GM23248 (cell line): ENCODE measurements at regions not wholly inside any gene's neighbourhood (a gene's known extent, or its start where the extent isn't known, plus 50 kb on each side); places are given as distances from the start of the nearest gene placed in this dataset.

Experiments used
- DNase-seq: peaks from one replicate; pipeline ENCODE4 v3.0.0-alpha.2; 2015
- H2AFZ ChIP-seq: fragments of 200-600 bp; sonication (generic); 2 replicates; pipeline ENCODE4 v1.6.1; 2016; ENCODE audit warnings: antibody characterized with exemption
- H3F3A ChIP-seq: fragments of 200-600 bp; sonication (generic); 2 replicates; pipeline ENCODE4 v1.6.1; 2016; ENCODE audit warnings: mild to moderate bottlenecking, antibody characterized with exemption, mixed run types; ENCODE audit not compliant: insufficient read depth
- H3K27ac ChIP-seq: fragments of 200-600 bp; sonication (generic); 2 replicates; pipeline ENCODE4 v1.5.1; 2016; ENCODE audit warnings: mild to moderate bottlenecking
- H3K27me3 ChIP-seq: fragments of 200-600 bp; sonication (generic); replicated peaks from 2 replicates; pipeline ENCODE4 v1.6.1; 2016; ENCODE audit warnings: mild to moderate bottlenecking; ENCODE audit not compliant: insufficient read depth
- H3K36me3 ChIP-seq: fragments of 200-600 bp; sonication (generic); 2 replicates; pipeline ENCODE4 v1.6.1; 2016; ENCODE audit warnings: low read depth, mild to moderate bottlenecking
- H3K4me1 ChIP-seq: fragments of 200-600 bp; sonication (generic); 2 replicates; pipeline ENCODE4 v1.6.1; 2016; ENCODE audit warnings: mild to moderate bottlenecking; ENCODE audit not compliant: insufficient read depth
- H3K4me2 ChIP-seq: fragments of 200-600 bp; sonication (generic); one replicate; pipeline ENCODE4 v1.6.1; 2016; ENCODE audit warnings: mild to moderate bottlenecking; ENCODE audit not compliant: unreplicated experiment
- H3K4me3 ChIP-seq: fragments of 200-600 bp; sonication (generic); 2 replicates; pipeline ENCODE4 v1.5.1; 2016; ENCODE audit warnings: mild to moderate bottlenecking
- H3K79me2 ChIP-seq: fragments of 200-600 bp; sonication (generic); 2 replicates; pipeline ENCODE4 v1.6.1; 2016; ENCODE audit warnings: mild to moderate bottlenecking; ENCODE audit not compliant: insufficient read depth
- H3K9ac ChIP-seq: fragments of 200-600 bp; sonication (generic); 2 replicates; pipeline ENCODE4 v1.6.1; 2016; ENCODE audit warnings: mild to moderate bottlenecking
- H3K9me2 ChIP-seq: fragments of 200-600 bp; sonication (generic); 2 replicates; pipeline ENCODE4 v1.6.1; 2016; ENCODE audit warnings: mixed run types, mild to moderate bottlenecking, moderate library complexity; ENCODE audit not compliant: insufficient read depth
- H3K9me3 ChIP-seq: fragments of 200-600 bp; sonication (generic); one replicate; pipeline ENCODE4 v1.6.1; 2017; ENCODE audit warnings: low read depth
- H4K20me1 ChIP-seq: fragments of 200-600 bp; sonication (generic); 2 replicates; pipeline ENCODE4 v1.6.0; 2016; ENCODE audit not compliant: insufficient read depth
- EZH2 ChIP-seq: fragments of 200-600 bp; sonication (generic); IDR thresholded peaks from 2 replicates; pipeline ENCODE4 v1.6.1; 2018; ENCODE audit warnings: antibody characterized with exemption, mild to moderate bottlenecking; ENCODE audit not compliant: insufficient read depth, poor library complexity, severe bottlenecking
- EZH2phosphoT487 ChIP-seq: fragments of 200-600 bp; sonication (generic); IDR thresholded peaks from 2 replicates; pipeline ENCODE4 v1.6.1; 2018; ENCODE audit warnings: antibody characterized with exemption, moderate library complexity, mild to moderate bottlenecking, low read depth; ENCODE audit not compliant: insufficient read depth
- WGBS, 2 experiments: methylation state at CpG; one replicate each; pipeline ENCODE4 v1.1.6; 2015 to 2017; ENCODE audit warnings: low lambda C conversion rate in 2 of 2, low coverage in 1 of 2; ENCODE audit errors: missing lambda C conversion rate in 2 of 2; 5-methylcytosine and 5-hydroxymethylcytosine counted together
- in situ Hi-C: fragments of 300-500 bp; cut with MboI; formaldehyde crosslinking; loops from 2 replicates; pipeline ENCODE4 v1.15.0; 2020

- H2AFZ ChIP-seq = no peak overlapping the region
These were observed 462.9 kb upstream of the MARCKS start for GRCh38 chr6:113394216-113394615.

GRCh38 chr6:113394729-113395128, 462.4 kb upstream of the MARCKS start:
- no peak for DNase-seq
- Histone ChIP-seq H3F3A (no peaks in the 10 kb centered on the region), H2AFZ (no peak overlapping the region), H3K36me3 (no peaks in the 10 kb centered on the region), H3K9ac (no peak overlapping the region), H3K4me1 (peaks cover 7% of the 10 kb centered on the region; the same call in 1 of the 2 replicates), H3K79me2 (no peaks in the 10 kb centered on the region), H3K27me3 (no peaks in the 10 kb centered on the region), H4K20me1 (no peaks in the 10 kb centered on the region), H3K9me3 (no peaks in the 10 kb centered on the region), H3K9me2 (no peaks in the 10 kb centered on the region), H3K4me3 (no peak overlapping the region), H3K4me2 (no peak overlapping the region), H3K27ac (no peak overlapping the region)
- WGBS, 2 experiments = 92 to 96% methylated on average over 2 of the region's 2 CpGs
- TF ChIP-seq EZH2phosphoT487 = no peak
- in situ Hi-C loops = no loop called here

More at GRCh38 chr6:113394216-113394615, 462.9 kb upstream of the MARCKS start:
- no peaks in the 10 kb centered on the region for H3K36me3 ChIP-seq
- TF ChIP-seq EZH2phosphoT487 (no peak), EZH2 (no peak)
- no peaks in the 10 kb centered on the region for H3K9me3 ChIP-seq
- no peak overlapping the region for H3K4me3 ChIP-seq
- no peak for DNase-seq
- H3K27me3 ChIP-seq = no peaks in the 10 kb centered on the region
- no peak overlapping the region for H3K9ac ChIP-seq
- no peaks in the 10 kb centered on the region for H4K20me1 ChIP-seq
- H3K27ac ChIP-seq = no peak overlapping the region
- peaks cover 7% of the 10 kb centered on the region; the same call in 1 of the 2 replicates for H3K4me1 ChIP-seq
- no peaks in the 10 kb centered on the region for H3F3A ChIP-seq
- 74 to 77% methylated on average over 4 of the region's 4 CpGs for WGBS, 2 experiments
- no peaks in the 10 kb centered on the region for H3K79me2 ChIP-seq
- no peak overlapping the region for H3K4me2 ChIP-seq
- in situ Hi-C loops = no loop called here
- H3K9me2 ChIP-seq = no peaks in the 10 kb centered on the region

GRCh38 chr6:113396730-113397129, 460.4 kb upstream of the MARCKS start:
- no peak overlapping the region for H3K9ac ChIP-seq
- no peaks in the 10 kb centered on the region for H3F3A ChIP-seq
- no peak for TF ChIP-seq EZH2
- no peak overlapping the region for H3K27ac ChIP-seq
- no peak overlapping the region for H3K4me3 ChIP-seq
- WGBS, 2 experiments = 88 to 98% methylated on average over 2 of the region's 2 CpGs
- no peaks in the 10 kb centered on the region for H3K79me2 ChIP-seq
- no peak for DNase-seq
- H3K9me3 ChIP-seq = no peaks in the 10 kb centered on the region
- no peaks in the 10 kb centered on the region for H3K36me3 ChIP-seq
- in situ Hi-C loops = no loop called here
- no peaks in the 10 kb centered on the region for H3K9me2 ChIP-seq
- H3K4me1 ChIP-seq = peaks cover 7% of the 10 kb centered on the region; the same call in 1 of the 2 replicates
- no peaks in the 10 kb centered on the region for H3K27me3 ChIP-seq
- H3K4me2 ChIP-seq = no peak overlapping the region
- H4K20me1 ChIP-seq = no peaks in the 10 kb centered on the region
- H2AFZ ChIP-seq = no peak overlapping the region

GRCh38 chr6:113397236-113397635, 459.9 kb upstream of the MARCKS start:
- H3K9me2 ChIP-seq = no peaks in the 10 kb centered on the region
- H3K4me2 ChIP-seq = no peak overlapping the region
- H3F3A ChIP-seq = no peaks in the 10 kb centered on the region
- no peaks in the 10 kb centered on the region for H4K20me1 ChIP-seq
- H3K4me1 ChIP-seq = peaks cover 7% of the 10 kb centered on the region; the same call in 1 of the 2 replicates
- no peaks in the 10 kb centered on the region for H3K9me3 ChIP-seq
- H3K4me3 ChIP-seq = no peak overlapping the region
- DNase-seq = no peak
- H3K27ac ChIP-seq = no peak overlapping the region
- in situ Hi-C loops = no loop called here
- no peaks in the 10 kb centered on the region for H3K79me2 ChIP-seq
- H2AFZ ChIP-seq = no peak overlapping the region
- no peak overlapping the region for H3K9ac ChIP-seq
- 65 to 81% methylated on average over 3 of the region's 3 CpGs for WGBS, 2 experiments
- TF ChIP-seq EZH2phosphoT487 = no peak
- no peak for TF ChIP-seq EZH2
- H3K27me3 ChIP-seq = no peaks in the 10 kb centered on the region
- H3K36me3 ChIP-seq = no peaks in the 10 kb centered on the region

DNA sequence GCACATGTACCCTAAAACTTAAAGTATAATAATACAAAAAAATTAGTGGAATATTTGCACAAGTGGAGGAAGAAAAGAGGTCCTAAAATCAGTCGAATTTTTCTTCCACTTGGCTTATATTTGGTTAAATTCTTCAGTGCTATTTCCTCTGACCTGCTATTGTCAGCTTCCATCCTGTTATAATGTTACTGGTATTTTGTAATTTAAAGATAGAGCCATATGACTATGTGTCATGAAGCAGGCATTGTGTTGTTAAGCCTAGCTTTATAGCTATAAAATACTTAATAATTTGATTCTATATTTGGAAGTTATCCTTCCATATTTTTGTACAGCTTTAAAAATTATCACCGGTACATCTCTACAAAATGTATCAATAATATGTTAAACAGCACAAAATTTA, 455.9 kb upstream of the MARCKS start:
- H3K4me2 ChIP-seq = no peak overlapping the region
- no peak overlapping the region for H3K4me3 ChIP-seq
- H3K9me3 ChIP-seq = no peaks in the 10 kb centered on the region
- H3K27ac ChIP-seq = no peak overlapping the region
- no peak overlapping the region for H2AFZ ChIP-seq
- H3K9me2 ChIP-seq = no peaks in the 10 kb centered on the region
- no peaks in the 10 kb centered on the region for H3K36me3 ChIP-seq
- H3K9ac ChIP-seq = no peak overlapping the region
- no peaks in the 10 kb centered on the region for H3K27me3 ChIP-seq
- no peaks in the 10 kb centered on the region for H3F3A ChIP-seq
- in situ Hi-C loops = loop anchor here (25.0 kb wide), 1 partner anchor 614 kb away; no protein-coding TSS in a partner anchor
- no peak for TF ChIP-seq EZH2
- no peak for TF ChIP-seq EZH2phosphoT487
- H3K4me1 ChIP-seq = peaks cover 7% of the 10 kb centered on the region; the same call in 1 of the 2 replicates
- DNase-seq = no peak
- WGBS, 2 experiments = 76 to 79% methylated on average over 2 of the region's 2 CpGs
- H3K79me2 ChIP-seq = no peaks in the 10 kb centered on the region
- no peaks in the 10 kb centered on the region for H4K20me1 ChIP-seq
